GM21447 (cell line): ENCODE measurements at regions not wholly inside any gene's neighbourhood (a gene's known extent, or its start where the extent isn't known, plus 50 kb on each side); places are given as distances from the start of the nearest gene placed in this dataset.
"Not testable (repeated sequence)": the region's sequence is repeated elsewhere in the genome, so short reads cannot be mapped to it uniquely, and the experiment has no call there.

ENCODE experiments used
- ATAC-seq: cut with Tn5 transposase; IDR thresholded peaks from one replicate; pipeline ENCODE4 v1.9.1; 2021; ENCODE audit not compliant: unreplicated experiment

DNA sequence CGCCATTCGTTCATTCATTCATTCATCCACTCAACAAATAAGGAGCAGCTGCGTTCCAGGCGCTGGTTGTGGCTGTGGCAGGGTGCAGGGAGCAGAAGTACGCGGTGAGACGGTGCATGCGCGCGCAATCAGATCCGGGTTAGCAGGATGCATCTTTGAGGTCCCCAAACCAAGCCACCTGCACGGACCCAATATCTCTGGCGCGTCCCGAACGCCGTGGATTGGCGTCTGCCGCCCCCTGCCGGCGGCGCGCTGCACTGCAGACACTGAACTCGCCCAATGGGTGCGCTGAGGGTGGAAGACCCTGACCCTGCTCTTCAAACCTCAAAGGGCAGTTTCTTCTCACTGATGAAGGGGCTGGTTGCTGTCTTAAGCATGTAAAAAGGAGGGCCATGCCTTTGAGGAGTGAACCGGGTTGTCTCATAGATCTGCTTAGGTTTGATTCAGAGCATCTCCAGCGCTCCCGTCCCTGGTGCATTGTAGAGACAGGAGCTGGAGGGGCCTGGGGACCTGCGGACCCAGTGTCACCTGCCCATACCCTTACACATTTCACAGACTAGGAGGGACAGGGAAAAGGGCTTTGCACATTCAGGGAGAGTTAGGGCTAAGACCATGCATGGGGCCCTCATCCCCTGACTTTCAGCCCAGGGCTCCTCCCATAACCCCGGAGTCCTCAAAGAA, 102.5 kb downstream of the RAMP3 start:
- no peak for ATAC-seq

DNA sequence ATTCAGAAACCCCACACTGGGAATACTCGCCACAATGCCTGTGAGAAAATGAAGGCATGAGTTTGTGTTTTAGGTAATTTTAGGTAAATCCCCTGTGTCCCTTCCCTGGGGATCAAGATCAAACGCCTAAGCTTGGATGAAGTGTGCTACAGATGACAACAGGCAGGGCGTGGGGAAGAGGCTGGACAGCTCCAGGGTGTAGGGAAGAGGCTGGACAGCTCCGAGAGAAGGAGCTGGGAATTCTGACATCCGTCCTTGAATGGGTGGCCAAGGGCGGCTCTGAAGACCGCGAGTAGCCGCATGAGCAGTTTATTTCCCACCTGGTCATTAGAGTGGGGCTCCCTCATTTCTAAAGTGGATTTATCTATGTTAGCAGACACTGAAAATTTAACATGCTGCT, 109.7 kb downstream of the RAMP3 start:
- ATAC-seq: no peak

DNA sequence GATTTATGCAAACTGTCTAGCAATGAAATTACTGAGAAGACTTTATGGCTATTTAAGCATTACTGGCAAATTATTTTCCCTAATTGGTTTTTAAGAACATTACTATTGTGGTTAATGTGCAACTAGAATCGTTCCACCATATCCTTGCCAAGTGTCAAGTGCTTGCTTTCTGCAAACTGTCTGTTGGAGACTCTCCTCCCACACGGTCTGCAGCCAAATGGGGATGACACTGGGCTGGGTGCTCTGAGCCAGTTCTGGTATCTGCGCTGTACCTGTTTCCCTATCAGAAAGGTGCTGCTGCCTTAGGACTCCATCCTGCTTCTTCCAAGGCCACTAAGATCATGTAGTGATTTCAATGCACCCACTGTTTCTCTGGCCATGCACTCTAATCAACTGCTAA, 110.4 kb downstream of the RAMP3 start:
- ATAC-seq: no peak

DNA sequence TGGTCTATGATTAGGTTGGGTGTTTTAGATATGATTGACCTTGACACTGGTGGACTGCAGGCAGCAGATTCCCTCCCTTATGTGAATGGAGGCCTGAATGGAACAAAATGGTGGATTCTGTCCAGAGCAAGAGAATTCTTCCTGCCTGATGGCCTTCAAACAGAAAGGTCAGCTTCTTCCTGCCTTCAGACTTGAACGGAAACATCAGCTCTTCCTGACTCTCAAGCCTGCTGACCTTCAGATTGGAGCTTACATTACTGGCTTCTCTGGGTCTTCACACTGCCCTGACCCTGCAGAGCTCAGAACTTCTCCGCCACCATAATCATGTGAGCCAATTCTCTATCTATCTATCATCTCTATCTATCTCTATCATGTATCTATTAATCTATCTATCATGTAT, 111.6 kb downstream of the RAMP3 start:
- no peak for ATAC-seq

DNA sequence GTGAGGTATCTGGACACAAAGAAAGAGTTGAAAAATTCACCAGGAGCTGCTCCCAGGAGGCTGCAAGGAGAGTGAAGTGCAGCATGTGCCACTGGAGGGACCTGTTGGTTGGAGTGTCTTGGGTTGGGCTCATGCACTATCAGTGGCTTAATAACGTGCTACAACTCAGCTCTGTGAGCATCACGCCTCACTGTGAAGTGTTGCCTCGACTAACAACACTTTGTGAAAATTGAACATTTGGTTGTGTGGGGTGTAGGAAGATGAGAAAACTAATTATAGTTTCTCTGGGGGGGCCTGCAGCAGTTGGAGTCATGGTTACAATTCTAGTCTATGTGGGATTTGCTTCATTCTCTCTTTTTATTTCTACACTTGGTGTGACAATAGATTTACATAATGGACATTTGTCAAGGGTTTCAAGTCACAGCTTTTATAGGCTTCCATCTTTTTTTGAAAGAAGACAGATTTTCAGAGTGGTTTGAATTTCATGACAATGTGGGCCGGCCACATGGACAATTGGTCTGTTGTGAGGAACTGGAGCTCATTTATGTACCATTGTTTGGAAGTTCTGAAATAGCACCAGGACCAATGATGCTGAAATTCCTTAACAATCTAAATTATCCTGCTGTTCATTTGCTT, 121.3 kb downstream of the RAMP3 start:
- no peak for ATAC-seq

DNA sequence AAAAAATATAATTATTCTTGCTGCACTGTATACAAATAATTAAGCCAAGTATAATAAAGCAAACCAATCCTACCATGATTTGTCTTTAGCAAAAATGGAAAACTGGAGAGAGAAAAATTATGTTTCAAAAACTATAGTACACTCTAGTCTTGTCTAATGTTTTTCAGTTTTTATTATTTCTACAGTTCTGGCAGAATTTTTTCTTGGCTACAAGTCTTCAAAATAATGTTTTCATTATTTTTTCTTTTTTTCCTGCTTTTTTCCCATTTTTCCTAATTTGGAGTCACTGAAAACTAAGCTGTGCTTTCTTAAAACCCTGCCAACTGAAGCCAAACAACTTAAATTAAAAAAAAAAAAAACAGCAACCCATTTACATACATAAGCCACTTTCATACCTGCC, 132.0 kb downstream of the RAMP3 start:
- ATAC-seq: not testable (repeated sequence)

DNA sequence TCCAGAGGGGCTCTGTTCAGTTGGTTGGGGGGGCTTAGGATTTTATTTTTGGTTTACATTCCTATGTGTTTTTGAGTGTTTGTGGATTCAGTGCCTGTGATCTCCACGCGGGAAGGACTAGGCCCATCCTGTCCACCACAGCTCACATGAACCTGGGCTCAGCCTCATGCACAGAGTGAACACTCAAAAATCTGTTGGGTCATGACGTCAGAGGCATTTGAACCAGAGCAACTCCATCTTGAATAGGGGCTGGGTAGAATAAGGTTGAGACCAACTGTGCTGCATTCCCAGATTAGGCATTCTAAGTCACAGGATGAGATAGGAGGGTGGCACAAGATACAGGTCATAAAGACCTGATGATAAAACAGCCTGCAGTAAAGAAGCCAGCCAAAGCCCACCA, 133.3 kb downstream of the RAMP3 start:
- ATAC-seq: no peak

DNA sequence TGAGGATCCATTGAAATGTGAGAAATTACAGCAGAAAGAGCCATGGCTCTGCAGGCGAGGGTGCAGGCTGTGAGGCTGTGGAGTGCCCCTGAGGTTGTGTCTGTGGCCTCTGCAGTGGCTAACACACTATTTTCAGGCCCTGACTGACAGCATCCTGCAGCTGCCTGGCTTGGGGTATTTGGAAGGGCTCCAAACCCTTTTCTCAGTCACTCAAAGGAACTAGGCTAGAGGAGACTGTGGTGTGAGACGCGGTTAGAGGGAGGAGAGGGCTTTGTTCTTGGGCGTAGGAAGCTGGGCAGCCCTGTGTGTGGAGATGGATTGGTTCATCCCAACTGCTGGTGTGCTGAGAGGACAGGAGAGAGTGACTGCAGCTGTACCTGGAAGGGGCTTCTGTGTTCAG, 134.9 kb downstream of the RAMP3 start:
- no peak for ATAC-seq

DNA sequence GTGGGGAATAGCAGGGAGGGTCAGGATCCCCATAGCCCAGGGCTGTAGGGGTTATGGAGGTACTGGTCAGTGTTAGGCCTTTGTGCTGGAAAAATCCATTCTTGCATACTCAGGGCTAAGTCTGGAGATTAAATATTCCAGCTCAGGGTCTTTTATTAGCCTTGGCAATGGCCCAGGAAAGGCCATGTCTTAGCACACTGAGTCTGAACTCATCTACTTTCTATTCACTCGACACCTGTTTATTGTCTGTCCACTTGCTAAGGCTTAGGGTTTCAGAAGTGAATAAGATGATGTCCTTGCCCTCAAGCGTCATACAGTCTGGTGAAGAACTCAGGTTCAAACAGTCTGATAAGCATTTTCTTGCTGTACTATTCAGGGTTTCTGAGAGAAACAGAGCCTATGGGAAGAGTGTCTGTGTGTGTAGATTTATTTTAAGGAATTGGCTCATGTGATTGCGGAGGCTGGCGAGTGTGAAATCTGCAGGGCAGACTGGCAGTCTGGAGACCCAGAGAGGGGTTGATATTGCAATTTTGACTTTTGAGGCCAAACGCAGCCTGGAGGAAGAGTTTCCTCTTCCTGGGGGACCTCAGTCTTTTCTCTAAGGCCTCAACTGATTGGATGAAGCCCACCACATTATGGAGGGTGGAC, 135.8 kb downstream of the RAMP3 start:
- ATAC-seq: no peak

DNA sequence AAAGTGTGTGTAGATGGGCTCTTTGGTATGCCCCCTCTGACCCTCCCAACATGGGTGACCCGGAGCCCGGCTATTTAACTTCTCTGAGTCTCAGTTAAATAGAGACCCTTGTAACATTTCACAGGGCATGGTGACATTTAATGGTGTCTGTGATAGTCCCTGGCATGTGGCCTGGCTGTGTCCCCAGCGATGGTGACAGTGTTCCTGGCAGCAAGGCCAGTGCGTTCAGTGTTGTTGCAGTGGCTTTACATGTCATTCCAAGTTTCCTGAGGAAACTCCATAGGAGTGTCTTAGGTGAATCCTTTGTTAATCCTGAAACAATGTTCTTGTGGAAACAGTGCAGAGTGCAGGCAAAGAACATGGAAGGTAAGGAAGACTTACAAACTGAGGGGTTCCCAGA, 137.0 kb downstream of the RAMP3 start:
- ATAC-seq: no peak

DNA sequence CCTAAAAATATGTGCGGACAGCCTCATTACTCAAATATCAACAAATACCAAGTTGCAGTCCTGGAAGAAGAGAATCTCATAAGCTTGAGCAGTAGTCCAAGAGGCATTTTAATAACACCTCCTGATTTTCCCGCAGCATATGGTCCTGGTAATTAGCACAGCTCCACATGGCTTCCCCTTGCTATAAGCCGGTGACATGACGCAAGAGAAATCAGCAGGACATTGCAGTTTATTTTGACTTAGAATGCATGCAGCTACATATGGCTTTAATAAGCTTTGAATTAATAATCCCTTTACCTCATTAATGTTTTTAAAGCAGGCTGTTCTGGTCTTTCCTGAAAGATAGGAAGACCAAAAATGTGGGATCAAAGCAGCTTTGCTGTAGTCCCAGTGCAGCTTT, 137.6 kb downstream of the RAMP3 start:
- no peak for ATAC-seq

DNA sequence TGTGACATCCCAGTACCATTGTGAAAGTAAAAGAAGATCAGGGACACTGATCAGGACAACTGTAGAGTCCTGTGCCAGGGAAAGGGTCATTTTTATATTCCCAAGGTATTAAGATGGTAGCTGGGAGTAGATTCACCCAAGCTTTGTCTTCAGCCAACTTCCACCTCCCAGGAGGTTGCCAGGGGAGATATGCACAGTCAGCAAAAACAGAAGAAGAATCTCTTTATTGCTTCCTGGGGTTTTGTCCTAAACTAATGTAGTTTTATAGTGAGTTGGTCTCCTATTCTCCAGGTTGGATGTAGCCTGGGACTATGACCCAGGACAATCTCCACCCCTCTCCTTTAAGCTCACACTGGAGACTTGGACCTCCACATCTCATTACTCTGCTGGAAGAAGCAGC, 139.2 kb downstream of the RAMP3 start:
- no peak for ATAC-seq

DNA sequence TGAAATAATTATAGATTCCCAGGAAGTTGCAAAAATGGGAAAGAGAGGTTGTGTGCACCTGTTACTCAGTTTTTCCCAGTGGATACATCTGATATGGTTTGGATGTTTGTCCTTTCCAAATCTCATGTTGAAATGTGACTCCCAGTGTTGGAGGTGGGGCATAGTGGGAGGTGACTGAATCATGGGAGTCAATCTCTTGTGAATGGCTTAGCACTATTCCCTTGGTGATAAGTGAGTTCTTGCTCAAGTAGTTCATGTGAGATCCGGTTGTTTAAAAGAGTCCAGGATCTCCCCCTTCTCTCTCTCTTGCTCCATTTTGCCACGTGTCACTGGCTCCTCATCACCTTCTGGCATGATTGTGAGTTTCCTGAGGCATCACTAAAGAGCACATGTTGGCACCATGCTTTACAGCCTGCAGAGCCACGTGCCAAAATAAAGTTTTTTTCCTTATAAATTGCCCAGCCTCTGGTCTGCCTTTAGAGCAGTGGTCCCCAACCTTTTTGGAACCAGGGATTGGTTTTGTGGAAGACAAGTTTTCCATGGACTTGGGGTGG, 149.2 kb downstream of the RAMP3 start:
- no peak for ATAC-seq

DNA sequence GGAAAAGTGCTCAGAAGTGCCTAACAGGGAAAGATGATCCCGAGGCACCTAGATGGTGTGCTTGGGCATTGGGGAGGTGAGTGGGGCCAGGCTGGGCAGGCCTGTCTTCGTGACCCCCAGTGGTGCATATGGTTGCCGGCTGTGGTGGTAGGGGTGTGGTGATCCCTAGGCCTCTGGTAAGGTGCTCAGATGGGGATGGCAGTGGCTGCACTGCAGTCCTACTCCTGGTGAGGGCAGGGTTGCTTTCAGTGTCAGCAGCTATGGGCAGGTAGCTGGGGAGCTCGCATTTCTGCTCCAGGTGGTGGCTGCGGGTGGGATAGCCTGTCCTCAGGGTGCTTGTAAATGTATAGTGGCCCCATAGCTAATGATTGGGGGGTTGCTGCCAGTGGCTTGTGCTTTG, 154.0 kb downstream of the RAMP3 start:
- no peak for ATAC-seq

DNA sequence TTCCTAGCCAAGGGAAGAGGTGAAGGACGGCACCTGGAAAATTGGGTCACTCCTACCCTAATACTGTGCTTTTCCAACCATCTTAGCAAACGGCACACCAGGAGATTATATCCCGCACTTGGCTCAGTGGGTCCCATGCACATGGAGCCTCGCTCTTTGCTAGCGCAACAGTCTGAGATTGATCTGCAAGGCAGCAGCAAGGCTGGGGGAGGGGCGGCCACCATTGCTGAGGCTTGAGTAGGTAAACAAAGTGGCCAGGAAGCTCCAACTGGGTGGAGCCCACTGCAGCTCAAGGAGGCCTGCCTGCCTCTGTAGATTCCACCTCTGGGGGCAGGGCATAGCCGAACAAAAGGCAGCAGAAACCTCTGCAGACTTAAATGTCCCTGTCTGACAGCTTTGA, 157.9 kb downstream of the RAMP3 start:
- not testable (repeated sequence) for ATAC-seq

DNA sequence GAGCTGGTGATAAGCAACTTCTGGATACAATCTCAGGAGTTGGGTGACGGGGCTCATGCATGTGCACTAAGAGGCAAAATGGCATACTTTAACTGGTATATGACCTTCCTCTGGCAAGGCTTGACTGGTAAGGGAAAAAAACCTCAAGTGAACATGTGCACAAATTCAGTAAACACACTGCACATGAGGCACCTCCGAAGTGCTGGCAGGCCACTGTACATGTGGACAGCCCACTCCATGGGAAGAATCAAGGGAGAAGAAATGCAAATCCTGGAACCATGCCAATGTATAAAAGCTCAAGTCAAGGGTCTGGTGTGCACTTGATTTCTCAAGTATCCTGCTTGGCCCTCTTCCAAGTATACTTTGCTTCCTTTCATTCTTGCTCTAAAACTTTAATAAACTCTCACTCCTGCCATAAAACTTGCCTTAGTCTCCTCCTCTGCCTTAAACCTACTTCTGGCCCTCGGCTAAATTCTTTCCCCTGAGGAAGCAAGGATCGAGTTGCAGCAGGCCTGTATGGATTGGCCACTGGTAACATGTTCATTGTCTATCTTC, 167.2 kb downstream of the RAMP3 start:
- no peak for ATAC-seq

DNA sequence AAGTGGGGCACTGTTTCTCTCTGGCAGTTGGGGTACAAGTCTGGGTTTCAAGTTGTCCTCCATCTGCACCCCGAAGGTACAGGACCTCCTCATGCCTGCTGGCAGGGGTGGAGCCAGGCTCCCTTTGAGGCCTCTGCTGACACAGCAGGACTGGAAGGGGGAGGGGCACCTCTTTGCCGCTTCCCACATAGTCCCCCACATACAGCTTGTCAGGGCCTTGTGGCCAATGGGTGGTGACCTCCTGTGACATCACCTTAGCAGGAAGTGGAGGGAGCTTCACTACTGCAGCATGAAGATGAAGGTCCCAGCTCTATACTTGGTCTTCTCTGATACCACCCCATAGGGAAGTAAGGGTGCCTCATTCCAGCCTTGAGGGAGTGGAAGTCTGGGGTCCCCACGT, 167.8 kb downstream of the RAMP3 start:
- ATAC-seq: no peak

DNA sequence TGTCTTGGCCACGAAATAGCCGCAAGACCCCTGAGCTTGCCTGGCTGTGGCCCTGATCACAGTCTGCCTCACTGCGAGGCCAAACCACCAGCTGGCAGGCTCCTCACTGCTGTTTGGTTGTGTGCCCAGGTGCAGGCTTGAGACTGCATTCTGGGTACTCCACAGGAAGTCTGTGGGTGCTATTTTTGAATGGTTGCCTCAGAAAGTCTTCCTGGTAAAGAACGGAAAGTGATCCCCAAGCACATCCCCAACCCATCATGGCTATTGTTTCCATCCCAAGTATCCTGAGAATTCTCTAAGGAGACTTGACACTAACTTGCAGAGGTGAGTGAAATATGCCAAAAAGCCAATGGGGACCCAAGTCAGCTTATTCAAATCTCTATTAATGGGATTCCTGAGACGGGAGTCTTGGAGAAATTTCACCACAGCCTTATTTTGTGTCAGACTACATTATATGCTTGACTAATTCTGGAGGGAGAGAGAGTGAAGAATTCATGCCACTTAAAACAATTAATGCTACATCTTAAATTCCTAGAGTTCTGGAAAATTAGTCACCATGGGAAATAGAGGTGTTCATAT, 170.9 kb downstream of the RAMP3 start:
- no peak for ATAC-seq

DNA sequence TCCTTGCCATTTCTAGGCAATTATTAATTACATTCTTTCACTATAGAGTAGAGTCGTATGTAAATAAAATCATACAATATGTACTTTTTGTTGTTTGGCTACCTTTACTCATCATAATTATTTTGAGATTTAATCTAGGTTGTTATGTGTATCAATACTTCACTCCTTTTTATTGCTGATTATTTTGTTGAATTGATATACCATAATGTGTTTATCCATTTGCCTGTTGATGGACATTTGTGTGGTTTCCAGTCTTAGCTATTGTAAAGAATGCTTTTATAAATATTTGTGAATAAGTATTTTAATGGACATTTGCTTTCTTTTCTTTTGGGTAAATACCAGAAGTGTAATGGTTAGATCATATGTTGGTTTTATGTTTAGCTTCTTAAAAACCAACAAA, 174.0 kb downstream of the RAMP3 start:
- no peak for ATAC-seq

DNA sequence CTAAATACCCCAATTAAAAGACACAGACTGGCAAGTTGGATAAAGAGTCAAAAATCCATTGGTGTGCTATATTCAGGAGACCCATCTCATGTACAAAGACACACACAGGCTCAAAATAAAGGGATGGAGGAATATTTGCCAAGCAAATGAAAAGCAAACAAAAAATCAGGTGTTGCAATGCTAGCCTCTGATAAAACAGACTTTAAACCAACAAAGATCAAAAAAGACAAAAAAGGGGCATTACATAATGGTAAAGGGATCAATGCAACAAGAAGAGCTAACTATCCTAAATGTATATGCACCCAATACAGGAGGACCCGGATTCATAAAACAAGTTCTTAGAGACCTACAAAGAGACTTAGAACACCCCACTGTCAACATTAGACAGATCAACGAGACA, 177.4 kb downstream of the RAMP3 start:
- not testable (repeated sequence) for ATAC-seq

DNA sequence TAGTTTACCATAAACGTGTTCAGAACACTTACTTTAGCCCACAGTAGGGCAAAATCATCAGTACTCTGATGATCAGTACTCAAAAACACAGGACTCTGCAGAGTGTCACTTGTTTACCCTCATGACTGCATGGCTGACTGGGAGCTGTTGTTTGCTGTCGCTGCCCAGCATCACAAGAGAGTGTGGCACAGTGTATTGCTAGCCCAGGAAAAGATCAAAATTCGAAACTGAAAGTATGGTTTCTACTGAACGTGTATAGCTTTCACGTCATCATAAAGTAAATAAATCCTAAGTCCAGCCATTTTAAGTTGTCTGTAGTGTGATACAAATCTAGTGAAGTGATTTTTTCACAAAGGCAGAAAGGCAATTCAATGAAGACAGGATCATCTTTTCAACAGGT, 184.6 kb downstream of the RAMP3 start:
- no peak for ATAC-seq

DNA sequence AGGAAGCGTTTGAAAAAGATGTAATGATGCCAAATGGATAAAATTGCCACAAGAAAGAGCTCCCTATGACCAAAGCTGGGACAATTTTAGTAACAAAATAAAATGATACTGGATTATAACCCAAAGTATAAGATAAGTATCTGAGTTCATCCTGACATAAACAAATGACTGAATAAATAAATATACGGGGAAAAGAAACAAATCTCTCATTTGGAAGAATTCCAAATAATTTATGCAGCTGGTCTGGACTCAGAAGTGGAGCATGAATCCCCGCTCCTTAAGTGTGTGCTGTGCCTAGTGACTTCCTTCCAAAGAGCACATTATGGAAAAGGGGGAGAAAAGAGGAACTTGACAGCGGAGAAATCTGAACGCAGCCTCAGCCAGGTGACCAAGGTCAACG, 186.2 kb downstream of the RAMP3 start:
- ATAC-seq: no peak
